ENCODE measurements at regions not wholly inside any gene's neighbourhood (a gene's known extent, or its start where the extent isn't known, plus 50 kb on each side); places are given as distances from the start of the nearest gene placed in this dataset.

GRCh38 chr13:53206455-53206854 is 177.8 kb downstream of the OLFM4 start:
- TF ChIP-seq EZH2 (IDR thresholded peaks at IDR 0.05; ENCODE audit: borderline replicate concordance) (no peak), CTCF (IDR thresholded peaks at IDR 0.05; ENCODE audit: poor library complexity) (peak; percentile 53)
